ENCODE measurements at regions not wholly inside any gene's neighbourhood (a gene's known extent, or its start where the extent isn't known, plus 50 kb on each side); places are given as distances from the start of the nearest gene placed in this dataset.
"Not testable (repeated sequence)": the region's sequence is repeated elsewhere in the genome, so short reads cannot be mapped to it uniquely, and the experiment has no call there.

DNA sequence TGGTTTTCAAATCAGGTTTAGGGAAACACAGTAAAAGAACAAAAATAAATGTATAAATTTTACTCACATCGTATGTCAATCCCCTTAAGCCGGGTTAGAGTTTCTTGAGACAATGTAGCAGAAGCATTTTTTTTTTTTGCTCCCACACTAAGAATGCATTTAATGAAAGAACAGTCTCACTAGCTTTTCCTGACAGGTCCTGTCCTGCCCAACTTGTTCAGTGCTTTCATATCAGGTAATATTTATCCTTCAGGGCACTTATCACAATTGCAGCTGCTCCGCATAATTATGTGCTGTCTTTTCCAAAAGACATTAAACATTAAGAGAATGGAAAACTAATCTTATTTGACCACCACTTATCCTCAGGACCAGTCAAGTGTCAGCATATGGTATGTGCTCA is 632.0 kb downstream of the HTR1B start:
- ATAC-seq (ENCODE audit: low read depth) (peak; percentile 52; the same call in 2 of the 3 replicates), DNase-seq (ENCODE audit: low spot score) (no peak)
- Histone ChIP-seq H3K4me3 (ENCODE audit: severe bottlenecking) (no peak overlapping the region), H3K27ac (ENCODE audit: poor library complexity, severe bottlenecking) (no peak overlapping the region), H3K4me1 (ENCODE audit: insufficient read depth, poor library complexity, severe bottlenecking) (no peaks in the 10 kb centered on the region), H3K9me3 (ENCODE audit: severe bottlenecking) (no peaks in the 10 kb centered on the region), H3K36me3 (ENCODE audit: low read depth) (no peaks in the 10 kb centered on the region), H3K27me3 (ENCODE audit: insufficient read depth, poor library complexity, severe bottlenecking) (no peaks in the 10 kb centered on the region)
- TF ChIP-seq, protein P1, sequence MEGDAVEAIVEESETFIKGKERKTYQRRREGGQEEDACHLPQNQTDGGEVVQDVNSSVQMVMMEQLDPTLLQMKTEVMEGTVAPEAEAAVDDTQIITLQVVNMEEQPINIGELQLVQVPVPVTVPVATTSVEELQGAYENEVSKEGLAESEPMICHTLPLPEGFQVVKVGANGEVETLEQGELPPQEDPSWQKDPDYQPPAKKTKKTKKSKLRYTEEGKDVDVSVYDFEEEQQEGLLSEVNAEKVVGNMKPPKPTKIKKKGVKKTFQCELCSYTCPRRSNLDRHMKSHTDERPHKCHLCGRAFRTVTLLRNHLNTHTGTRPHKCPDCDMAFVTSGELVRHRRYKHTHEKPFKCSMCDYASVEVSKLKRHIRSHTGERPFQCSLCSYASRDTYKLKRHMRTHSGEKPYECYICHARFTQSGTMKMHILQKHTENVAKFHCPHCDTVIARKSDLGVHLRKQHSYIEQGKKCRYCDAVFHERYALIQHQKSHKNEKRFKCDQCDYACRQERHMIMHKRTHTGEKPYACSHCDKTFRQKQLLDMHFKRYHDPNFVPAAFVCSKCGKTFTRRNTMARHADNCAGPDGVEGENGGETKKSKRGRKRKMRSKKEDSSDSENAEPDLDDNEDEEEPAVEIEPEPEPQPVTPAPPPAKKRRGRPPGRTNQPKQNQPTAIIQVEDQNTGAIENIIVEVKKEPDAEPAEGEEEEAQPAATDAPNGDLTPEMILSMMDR (IDR thresholded peaks at IDR 0.05; ENCODE audit: poor library complexity, severe bottlenecking), result no peak

DNA sequence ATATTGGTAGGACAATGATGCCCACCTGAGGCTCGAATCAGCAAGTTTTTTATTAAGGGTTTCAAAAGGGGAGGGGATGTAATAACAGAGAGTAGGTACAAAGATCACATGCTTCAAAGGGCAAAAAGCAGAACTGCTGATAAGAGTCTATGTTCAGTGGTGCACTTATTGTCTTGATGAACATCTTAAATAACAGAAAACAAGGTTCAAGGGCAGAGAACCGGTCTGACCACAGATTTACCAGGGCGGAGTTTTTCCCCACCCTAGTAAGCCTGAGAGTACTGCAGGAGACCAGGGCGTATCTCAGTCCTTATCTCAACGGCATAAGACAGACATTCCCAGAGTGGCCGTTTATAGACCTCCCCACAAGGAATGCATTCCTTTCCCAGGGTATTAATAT is 639.7 kb downstream of the HTR1B start:
- ATAC-seq (ENCODE audit: low read depth); H3K27me3 ChIP-seq (ENCODE audit: insufficient read depth, poor library complexity, severe bottlenecking); H3K4me3 ChIP-seq (ENCODE audit: severe bottlenecking); H3K4me1 ChIP-seq (ENCODE audit: insufficient read depth, poor library complexity, severe bottlenecking); H3K36me3 ChIP-seq (ENCODE audit: low read depth); H3K9me3 ChIP-seq (ENCODE audit: severe bottlenecking); H3K27ac ChIP-seq (ENCODE audit: poor library complexity, severe bottlenecking); DNase-seq (ENCODE audit: low spot score): not testable (repeated sequence)

DNA sequence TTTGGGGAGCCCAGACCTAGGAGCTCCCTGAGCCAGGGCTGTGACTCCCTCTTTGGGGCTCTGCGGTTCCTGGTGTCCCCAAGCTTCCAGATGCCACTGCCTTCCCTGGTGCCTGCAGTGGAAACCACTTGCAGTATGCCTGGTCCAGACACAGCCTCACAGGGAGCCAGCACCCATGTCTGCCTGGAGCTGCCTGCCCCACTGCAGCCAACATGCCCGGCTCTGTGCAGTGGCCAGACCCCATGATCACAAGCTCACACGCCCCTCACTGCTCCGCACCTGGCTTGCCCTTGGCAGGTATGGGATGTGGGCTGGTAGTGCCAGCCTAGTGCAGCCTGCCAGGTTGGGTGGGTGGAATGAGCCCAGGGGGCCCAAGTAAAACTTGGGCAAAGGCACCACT is 644.8 kb downstream of the HTR1B start:
- ATAC-seq (ENCODE audit: low read depth) (no peak), DNase-seq (ENCODE audit: low spot score) (no peak)
- Histone ChIP-seq H3K27ac (ENCODE audit: poor library complexity, severe bottlenecking) (no peak overlapping the region), H3K9me3 (ENCODE audit: severe bottlenecking) (no peaks in the 10 kb centered on the region), H3K4me1 (ENCODE audit: insufficient read depth, poor library complexity, severe bottlenecking) (no peaks in the 10 kb centered on the region), H3K4me3 (ENCODE audit: severe bottlenecking) (no peak overlapping the region), H3K27me3 (ENCODE audit: insufficient read depth, poor library complexity, severe bottlenecking) (no peaks in the 10 kb centered on the region), H3K36me3 (ENCODE audit: low read depth) (no peaks in the 10 kb centered on the region)
- TF ChIP-seq, protein P1 (IDR thresholded peaks at IDR 0.05; ENCODE audit: poor library complexity, severe bottlenecking), result no peak

DNA sequence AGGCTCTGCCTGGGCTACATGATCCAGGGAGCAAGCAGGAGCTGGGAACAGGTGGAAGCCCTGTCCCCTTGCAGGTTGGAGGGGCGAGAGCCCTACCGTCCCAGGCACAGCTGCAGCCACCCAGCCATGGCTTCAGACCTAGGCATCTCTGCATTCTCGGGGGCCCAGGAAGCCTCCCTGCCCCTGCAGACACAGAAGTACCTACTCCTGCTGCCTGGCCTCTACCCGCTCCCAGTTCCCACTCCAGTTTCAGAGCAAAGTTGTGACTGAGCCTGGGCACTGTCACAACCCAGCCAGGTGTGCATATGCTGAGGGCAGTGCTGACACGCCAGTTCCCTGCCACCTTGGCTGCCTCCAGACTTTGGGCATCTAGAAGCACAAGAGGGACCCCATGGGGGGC is 645.9 kb downstream of the HTR1B start:
- H3K27me3 ChIP-seq (ENCODE audit: insufficient read depth, poor library complexity, severe bottlenecking), result no peaks in the 10 kb centered on the region
- no peaks in the 10 kb centered on the region for H3K9me3 ChIP-seq (ENCODE audit: severe bottlenecking)
- DNase-seq (ENCODE audit: low spot score) (no peak), ATAC-seq (ENCODE audit: low read depth) (no peak)
- H3K4me1 ChIP-seq (ENCODE audit: insufficient read depth, poor library complexity, severe bottlenecking), result no peaks in the 10 kb centered on the region
- no peak overlapping the region for H3K4me3 ChIP-seq (ENCODE audit: severe bottlenecking)
- H3K27ac ChIP-seq (ENCODE audit: poor library complexity, severe bottlenecking), result no peak overlapping the region
- H3K36me3 ChIP-seq (ENCODE audit: low read depth), result no peaks in the 10 kb centered on the region
- TF ChIP-seq, protein P1 (IDR thresholded peaks at IDR 0.05; ENCODE audit: poor library complexity, severe bottlenecking), result no peak

DNA sequence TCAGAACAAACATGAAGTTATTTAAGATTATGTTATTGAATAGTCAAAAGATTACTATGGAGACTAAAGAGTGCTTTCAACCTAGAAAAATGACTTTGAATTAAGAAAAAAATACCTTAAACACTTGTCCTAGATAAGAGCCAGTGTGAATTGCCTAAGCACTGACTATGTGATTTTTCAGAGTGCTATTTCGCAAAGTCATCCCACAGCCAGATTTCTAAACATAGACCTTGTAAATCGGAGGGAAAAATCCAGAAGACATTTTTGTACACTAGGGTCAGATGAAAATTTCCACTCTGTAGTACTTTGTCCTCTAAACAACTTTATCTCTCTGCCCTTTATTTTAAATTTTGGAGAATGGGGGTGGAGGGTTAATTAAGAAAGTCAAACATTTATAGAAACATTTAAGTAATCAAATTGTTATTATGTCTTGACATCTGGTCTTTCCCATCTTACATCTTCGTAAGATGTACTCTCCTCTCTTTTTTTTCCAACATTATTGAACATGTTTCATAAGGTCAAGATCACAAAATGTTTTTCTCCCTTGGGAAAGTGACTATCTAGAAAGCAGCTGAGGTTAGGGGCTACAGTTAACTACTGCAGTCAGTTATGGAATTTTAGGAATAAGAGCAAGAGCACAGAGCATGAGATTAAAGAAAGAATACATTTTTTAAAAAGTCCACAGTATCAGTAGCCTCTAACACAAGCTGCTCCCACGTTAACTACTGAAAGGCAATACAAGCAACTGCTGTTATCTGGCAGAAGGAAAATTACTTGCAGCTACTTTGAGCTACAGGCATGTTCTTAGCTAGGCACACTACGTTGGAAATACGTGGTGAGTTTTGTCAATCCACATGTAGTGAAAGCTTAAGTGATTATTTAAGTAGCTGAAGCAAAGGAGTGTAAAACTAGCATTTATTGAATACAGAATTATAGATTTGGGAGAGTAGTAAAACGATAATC is 648.5 kb downstream of the HTR1B start:
- no peak overlapping the region for H3K4me3 ChIP-seq (ENCODE audit: severe bottlenecking)
- H3K27me3 ChIP-seq (ENCODE audit: insufficient read depth, poor library complexity, severe bottlenecking), result no peaks in the 10 kb centered on the region
- no peaks in the 10 kb centered on the region for H3K36me3 ChIP-seq (ENCODE audit: low read depth)
- H3K27ac ChIP-seq (ENCODE audit: poor library complexity, severe bottlenecking), result no peak overlapping the region
- H3K9me3 ChIP-seq (ENCODE audit: severe bottlenecking), result no peaks in the 10 kb centered on the region
- ATAC-seq (ENCODE audit: low read depth) (no peak), DNase-seq (ENCODE audit: low spot score) (no peak)
- TF ChIP-seq, protein P1 (IDR thresholded peaks at IDR 0.05; ENCODE audit: poor library complexity, severe bottlenecking), result no peak
- no peaks in the 10 kb centered on the region for H3K4me1 ChIP-seq (ENCODE audit: insufficient read depth, poor library complexity, severe bottlenecking)

All from RWPE2 (cell line).